ENCODE measurements at regions not wholly inside any gene's neighbourhood (a gene's known extent, or its start where the extent isn't known, plus 50 kb on each side); places are given as distances from the start of the nearest gene placed in this dataset.

GRCh38 chr9:107632661-107633060, 143.1 kb upstream of the KLF4 start:
- ChIA-PET CTCF (interaction anchor here (1.1 kb wide), 1 partner anchor 52 kb away, joined by 3 read pairs; no protein-coding TSS in a partner anchor), POLR2A (no interaction called here)
- Histone ChIP-seq H3K27me3 (replicated peaks in 2 of 5; ENCODE audit: control insufficient read depth in 4 of 5, insufficient read depth in 5 of 5, low read length in 4 of 5) (peaks cover 0 to 2% (median 0%) of the 10 kb centered on the region in 5 experiments), H3K4me1 (ENCODE audit: control extremely low read depth in 1 of 4, control insufficient read depth in 4 of 4, insufficient read depth in 4 of 4, low read length in 3 of 4) (peaks cover 10 to 29% (median 24%) of the 10 kb centered on the region in 4 experiments), H3K4me3 (ENCODE audit: control insufficient read depth in 1 of 7, extremely low read depth in 1 of 7, insufficient read depth in 4 of 7, low read depth in 2 of 7, low read length in 6 of 7) (no peak overlapping the region), H3K27ac (ENCODE audit: insufficient read depth in 1 of 2, low read depth in 1 of 2, low read length in 2 of 2, poor library complexity in 1 of 2, severe bottlenecking in 2 of 2) (no peak overlapping the region), H3K36me3 (ENCODE audit: control insufficient read depth in 4 of 4, insufficient read depth in 4 of 4, low read length in 3 of 4) (no peaks in the 10 kb centered on the region), H3K9me3 (ENCODE audit: control extremely low read depth in 1 of 5, control insufficient read depth in 4 of 5, insufficient read depth in 2 of 5, low read depth in 1 of 5, low read length in 4 of 5) (no peaks in the 10 kb centered on the region)
- 100% methylated on average over 2 of the region's 4 CpGs for WGBS (ENCODE audit: insufficient coverage)
- DNase-seq: no peak

DNA sequence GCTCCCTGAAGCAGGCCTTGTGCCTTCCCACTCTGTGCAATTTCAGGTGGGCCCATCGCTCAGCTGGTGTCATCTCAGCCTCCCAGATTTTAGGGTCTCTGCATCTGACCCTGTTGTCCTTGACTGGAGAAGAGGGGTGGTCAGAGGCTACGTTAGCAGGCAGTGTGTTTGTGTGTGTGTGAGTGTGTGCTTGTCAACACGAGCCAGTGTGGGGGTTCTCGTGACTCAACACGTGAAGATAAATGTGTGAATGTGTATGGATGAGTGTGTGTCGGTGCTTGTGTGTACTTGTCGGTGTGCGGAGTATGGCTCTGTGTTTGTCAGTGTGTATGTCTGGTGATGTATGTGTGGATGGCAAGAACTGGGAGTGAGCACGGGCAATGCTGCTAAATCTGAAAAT, 142.6 kb upstream of the KLF4 start:
- Histone ChIP-seq H3K9me3 (ENCODE audit: control extremely low read depth in 1 of 5, control insufficient read depth in 4 of 5, insufficient read depth in 2 of 5, low read depth in 1 of 5, low read length in 4 of 5) (no peaks in the 10 kb centered on the region), H3K27ac (ENCODE audit: insufficient read depth in 1 of 2, low read depth in 1 of 2, low read length in 2 of 2, poor library complexity in 1 of 2, severe bottlenecking in 2 of 2) (no peak overlapping the region), H3K27me3 (replicated peaks in 2 of 5; ENCODE audit: control insufficient read depth in 4 of 5, insufficient read depth in 5 of 5, low read length in 4 of 5) (peaks cover 0 to 2% (median 0%) of the 10 kb centered on the region in 5 experiments), H3K4me1 (ENCODE audit: control extremely low read depth in 1 of 4, control insufficient read depth in 4 of 4, insufficient read depth in 4 of 4, low read length in 3 of 4) (peaks cover 10 to 24% (median 19%) of the 10 kb centered on the region in 4 experiments), H3K36me3 (ENCODE audit: control insufficient read depth in 4 of 4, insufficient read depth in 4 of 4, low read length in 3 of 4) (no peaks in the 10 kb centered on the region), H3K4me3 (ENCODE audit: control insufficient read depth in 1 of 7, extremely low read depth in 1 of 7, insufficient read depth in 4 of 7, low read depth in 2 of 7, low read length in 6 of 7) (no peak overlapping the region)
- POLR2A ChIA-PET: no interaction called here
- no peak for DNase-seq
- WGBS (ENCODE audit: insufficient coverage): 98% methylated on average over 7 of the region's 9 CpGs
- CTCF ChIA-PET: interaction anchor here (1.1 kb wide), 1 partner anchor 52 kb away, joined by 3 read pairs; no protein-coding TSS in a partner anchor

DNA sequence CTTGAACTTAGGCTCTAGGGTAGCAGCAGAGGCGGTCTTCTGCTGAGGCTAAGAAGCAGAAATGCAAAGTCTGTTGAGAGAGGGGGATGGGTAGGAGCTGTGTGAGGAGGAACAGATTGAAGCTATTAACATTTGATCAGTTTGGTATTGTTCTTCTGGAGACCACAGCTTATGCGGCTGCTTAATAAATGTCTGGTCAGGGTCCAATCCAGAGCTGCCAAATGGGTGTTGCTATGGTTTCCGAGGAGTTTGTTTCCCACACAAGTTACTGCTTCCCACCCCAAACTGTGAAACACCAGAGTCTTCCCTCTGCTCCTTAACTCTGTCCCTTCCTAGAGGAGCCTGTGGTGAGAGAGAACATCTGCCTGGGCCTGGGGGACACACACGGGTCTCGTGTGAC, 142.2 kb upstream of the KLF4 start:
- Histone ChIP-seq H3K4me3 (ENCODE audit: control insufficient read depth in 1 of 7, extremely low read depth in 1 of 7, insufficient read depth in 4 of 7, low read depth in 2 of 7, low read length in 6 of 7) (no peak overlapping the region), H3K36me3 (ENCODE audit: control insufficient read depth in 4 of 4, insufficient read depth in 4 of 4, low read length in 3 of 4) (no peaks in the 10 kb centered on the region), H3K27ac (ENCODE audit: insufficient read depth in 1 of 2, low read depth in 1 of 2, low read length in 2 of 2, poor library complexity in 1 of 2, severe bottlenecking in 2 of 2) (no peak overlapping the region), H3K27me3 (replicated peaks in 2 of 5; ENCODE audit: control insufficient read depth in 4 of 5, insufficient read depth in 5 of 5, low read length in 4 of 5) (peaks cover 0 to 2% (median 0%) of the 10 kb centered on the region in 5 experiments), H3K9me3 (ENCODE audit: control extremely low read depth in 1 of 5, control insufficient read depth in 4 of 5, insufficient read depth in 2 of 5, low read depth in 1 of 5, low read length in 4 of 5) (no peaks in the 10 kb centered on the region), H3K4me1 (ENCODE audit: control extremely low read depth in 1 of 4, control insufficient read depth in 4 of 4, insufficient read depth in 4 of 4, low read length in 3 of 4) (peaks cover 10 to 20% (median 15%) of the 10 kb centered on the region in 4 experiments)
- DNase-seq: no peak
- ChIA-PET CTCF (interaction anchor here (1.1 kb wide), 1 partner anchor 53 kb away, joined by 3 read pairs; no protein-coding TSS in a partner anchor), POLR2A (no interaction called here)
- 100% methylated on average over 4 of the region's 5 CpGs for WGBS (ENCODE audit: insufficient coverage)

DNA sequence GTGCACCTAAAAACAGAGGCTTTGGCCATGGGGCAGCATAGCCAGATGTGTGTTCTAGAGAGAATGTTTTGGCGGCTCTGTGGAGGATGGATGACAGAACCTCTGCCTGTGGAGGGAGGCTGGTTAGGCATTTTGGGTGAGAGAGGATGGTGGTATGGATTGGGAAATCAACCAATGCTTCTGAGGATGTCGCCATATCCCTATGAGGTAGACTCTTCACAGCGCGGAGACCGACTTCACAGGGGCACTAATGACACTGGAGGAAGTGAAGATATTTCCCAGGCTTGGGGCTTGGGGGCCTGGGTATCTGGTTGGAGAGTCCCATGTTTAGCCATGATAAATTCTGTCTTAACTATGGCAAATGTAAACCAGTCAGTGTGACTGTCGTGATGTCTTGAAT, 140.6 kb upstream of the KLF4 start:
- ChIA-PET CTCF (no interaction called here), POLR2A (no interaction called here)
- WGBS (ENCODE audit: insufficient coverage): 98% methylated on average over 5 of the region's 6 CpGs

GRCh38 chr9:107628444-107628843, 138.9 kb upstream of the KLF4 start:
- DNase-seq: no peak
- 100% methylated on average over 6 of the region's 11 CpGs for WGBS (ENCODE audit: insufficient coverage)

More for the DNA sequence above, 140.6 kb upstream of the KLF4 start:
- no peak overlapping the region for H3K27ac ChIP-seq (ENCODE audit: insufficient read depth in 1 of 2, low read depth in 1 of 2, low read length in 2 of 2, poor library complexity in 1 of 2, severe bottlenecking in 2 of 2)
- H3K36me3 ChIP-seq (ENCODE audit: control insufficient read depth in 4 of 4, insufficient read depth in 4 of 4, low read length in 3 of 4): no peaks in the 10 kb centered on the region
- peaks cover 0 to 2% (median 0%) of the 10 kb centered on the region in 5 experiments for H3K27me3 ChIP-seq (replicated peaks in 2 of 5; ENCODE audit: control insufficient read depth in 4 of 5, insufficient read depth in 5 of 5, low read length in 4 of 5)
- no peaks in the 10 kb centered on the region for H3K9me3 ChIP-seq (ENCODE audit: control extremely low read depth in 1 of 5, control insufficient read depth in 4 of 5, insufficient read depth in 2 of 5, low read depth in 1 of 5, low read length in 4 of 5)
- H3K4me1 ChIP-seq (ENCODE audit: control extremely low read depth in 1 of 4, control insufficient read depth in 4 of 4, insufficient read depth in 4 of 4, low read length in 3 of 4): peaks cover 0 to 4% (median under 1%) of the 10 kb centered on the region in 4 experiments
- no peak overlapping the region for H3K4me3 ChIP-seq (ENCODE audit: control insufficient read depth in 1 of 7, extremely low read depth in 1 of 7, insufficient read depth in 4 of 7, low read depth in 2 of 7, low read length in 6 of 7)
- no peak for DNase-seq

DNA sequence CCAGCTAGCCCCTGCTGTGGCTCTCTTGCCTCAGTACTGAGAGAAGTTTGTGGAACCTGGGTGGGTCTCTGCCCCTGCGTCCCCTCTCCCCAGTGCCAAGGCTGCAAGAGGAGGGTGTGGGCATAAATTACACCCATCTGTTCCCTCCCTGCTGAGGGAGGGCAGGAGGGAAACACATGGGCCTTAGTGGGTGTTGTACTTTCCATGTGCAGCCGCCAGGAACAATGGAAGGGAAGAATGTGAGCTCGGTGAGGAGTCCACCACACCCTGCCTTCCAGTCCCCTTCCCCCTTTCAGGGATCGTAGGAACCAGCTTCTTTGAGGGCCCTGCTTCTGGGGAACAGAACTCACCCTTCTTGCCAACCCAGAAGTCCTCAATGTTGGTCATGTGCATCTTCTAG, 138.2 kb upstream of the KLF4 start:
- 92% methylated on average over 3 of the region's 4 CpGs for WGBS (ENCODE audit: insufficient coverage)
- Histone ChIP-seq H3K36me3 (ENCODE audit: control insufficient read depth in 4 of 4, insufficient read depth in 4 of 4, low read length in 3 of 4) (no peaks in the 10 kb centered on the region), H3K4me1 (ENCODE audit: control extremely low read depth in 1 of 4, control insufficient read depth in 4 of 4, insufficient read depth in 4 of 4, low read length in 3 of 4) (no peaks in the 10 kb centered on the region), H3K4me3 (ENCODE audit: control insufficient read depth in 1 of 7, extremely low read depth in 1 of 7, insufficient read depth in 4 of 7, low read depth in 2 of 7, low read length in 6 of 7) (no peak overlapping the region), H3K27ac (ENCODE audit: insufficient read depth in 1 of 2, low read depth in 1 of 2, low read length in 2 of 2, poor library complexity in 1 of 2, severe bottlenecking in 2 of 2) (no peak overlapping the region), H3K27me3 (replicated peaks in 2 of 5; ENCODE audit: control insufficient read depth in 4 of 5, insufficient read depth in 5 of 5, low read length in 4 of 5) (peaks cover 0 to 2% (median 0%) of the 10 kb centered on the region in 5 experiments), H3K9me3 (ENCODE audit: control extremely low read depth in 1 of 5, control insufficient read depth in 4 of 5, insufficient read depth in 2 of 5, low read depth in 1 of 5, low read length in 4 of 5) (no peaks in the 10 kb centered on the region)
- ChIA-PET POLR2A (no interaction called here), CTCF (no interaction called here)
- no peak for DNase-seq

More at GRCh38 chr9:107628444-107628843, 138.9 kb upstream of the KLF4 start:
- Histone ChIP-seq H3K4me1 (ENCODE audit: control extremely low read depth in 1 of 4, control insufficient read depth in 4 of 4, insufficient read depth in 4 of 4, low read length in 3 of 4) (no peaks in the 10 kb centered on the region), H3K9me3 (ENCODE audit: control extremely low read depth in 1 of 5, control insufficient read depth in 4 of 5, insufficient read depth in 2 of 5, low read depth in 1 of 5, low read length in 4 of 5) (no peaks in the 10 kb centered on the region), H3K4me3 (ENCODE audit: control insufficient read depth in 1 of 7, extremely low read depth in 1 of 7, insufficient read depth in 4 of 7, low read depth in 2 of 7, low read length in 6 of 7) (no peak overlapping the region), H3K27me3 (replicated peaks in 2 of 5; ENCODE audit: control insufficient read depth in 4 of 5, insufficient read depth in 5 of 5, low read length in 4 of 5) (peaks cover 0 to 2% (median 0%) of the 10 kb centered on the region in 5 experiments), H3K36me3 (ENCODE audit: control insufficient read depth in 4 of 4, insufficient read depth in 4 of 4, low read length in 3 of 4) (no peaks in the 10 kb centered on the region), H3K27ac (ENCODE audit: insufficient read depth in 1 of 2, low read depth in 1 of 2, low read length in 2 of 2, poor library complexity in 1 of 2, severe bottlenecking in 2 of 2) (no peak overlapping the region)
- POLR2A ChIA-PET: no interaction called here
- CTCF ChIA-PET: interaction anchor here (0.5 kb wide), 1 partner anchor 137 kb away, joined by 3 read pairs; no protein-coding TSS in a partner anchor

DNA sequence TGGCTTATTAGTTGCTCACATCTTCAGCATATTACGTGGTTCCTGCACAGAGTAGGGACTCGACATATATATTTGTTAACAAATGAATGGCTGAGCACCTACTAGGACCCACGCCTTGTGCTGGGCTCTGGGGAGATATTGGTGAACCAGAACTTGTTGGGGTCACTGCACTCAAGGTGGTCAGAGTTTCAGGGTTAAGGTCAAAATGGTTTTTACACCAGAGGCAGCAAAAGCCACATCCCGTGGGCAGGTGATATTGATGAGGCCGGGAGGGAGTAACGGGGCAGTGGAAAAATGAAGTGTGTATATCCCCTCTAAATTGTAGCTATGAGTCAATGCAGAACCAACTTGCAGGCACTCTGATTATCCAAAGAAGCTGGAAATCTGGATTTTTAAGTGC, 136.5 kb upstream of the KLF4 start:
- ChIA-PET CTCF (no interaction called here), POLR2A (no interaction called here)
- no peak for DNase-seq
- Histone ChIP-seq H3K4me1 (ENCODE audit: control extremely low read depth in 1 of 4, control insufficient read depth in 4 of 4, insufficient read depth in 4 of 4, low read length in 3 of 4) (no peaks in the 10 kb centered on the region), H3K36me3 (ENCODE audit: control insufficient read depth in 4 of 4, insufficient read depth in 4 of 4, low read length in 3 of 4) (no peaks in the 10 kb centered on the region), H3K9me3 (ENCODE audit: control extremely low read depth in 1 of 5, control insufficient read depth in 4 of 5, insufficient read depth in 2 of 5, low read depth in 1 of 5, low read length in 4 of 5) (no peaks in the 10 kb centered on the region), H3K27ac (ENCODE audit: insufficient read depth in 1 of 2, low read depth in 1 of 2, low read length in 2 of 2, poor library complexity in 1 of 2, severe bottlenecking in 2 of 2) (no peak overlapping the region), H3K4me3 (ENCODE audit: control insufficient read depth in 1 of 7, extremely low read depth in 1 of 7, insufficient read depth in 4 of 7, low read depth in 2 of 7, low read length in 6 of 7) (no peak overlapping the region), H3K27me3 (replicated peaks in 2 of 5; ENCODE audit: control insufficient read depth in 4 of 5, insufficient read depth in 5 of 5, low read length in 4 of 5) (peaks cover 0 to 2% (median 0%) of the 10 kb centered on the region in 5 experiments)
- 100% methylated on average over 6 of the region's 6 CpGs for WGBS (ENCODE audit: insufficient coverage)

Data from common myeloid progenitor, CD34-positive (primary cell).